Fibroblast of lung (primary cell): ENCODE measurements at regions not wholly inside any gene's neighbourhood (a gene's known extent, or its start where the extent isn't known, plus 50 kb on each side); places are given as distances from the start of the nearest gene placed in this dataset.

Experiments used
- CTCF ChIP-seq, 2 donors: IDR thresholded peaks in 1 of 2; conservative IDR thresholded peaks in 1 of 2; 1 replicate in 1 of 2; 2 replicates in 1 of 2; pipeline ENCODE4 v1.5.1; 2011 to 2012; ENCODE audit warnings: low read length in 2 of 2, control low read depth in 1 of 2, inconsistent platforms in 1 of 2, low read depth in 1 of 2, mild to moderate bottlenecking in 1 of 2
- EZH2 ChIP-seq: IDR thresholded peaks from 2 replicates; pipeline ENCODE4 v1.5.1; 2012; ENCODE audit warnings: low read length, control low read depth, mild to moderate bottlenecking; ENCODE audit errors: missing control alignments

GRCh38 chr2:12498286-12498685 lies 218.4 kb upstream of the TRIB2 start:
- TF ChIP-seq CTCF (conservative IDR thresholded peaks at IDR 0.05 in 1 of 2, IDR thresholded peaks at IDR 0.05 in 1 of 2; ENCODE audit: low read depth in 1 of 2, low read length in 2 of 2) (peak in 1 of 2 donors; percentile 19), EZH2 (no peak)
